CD4-positive, alpha-beta memory T cell (primary cell): ENCODE measurements at regions not wholly inside any gene's neighbourhood (a gene's known extent, or its start where the extent isn't known, plus 50 kb on each side); places are given as distances from the start of the nearest gene placed in this dataset.

Source experiments
- CTCF ChIA-PET: fragments of 350-600 bp; sonication (Branson Sonifier 250); formaldehyde crosslinking; loops from one replicate; lab custom pipeline; 2021; ENCODE audit warnings: inconsistent platforms; ENCODE audit not compliant: partially characterized antibody; lab: Charles Lee
- POLR2A ChIA-PET: fragments of 350-600 bp; sonication (Branson Sonifier 250); formaldehyde crosslinking; loops from one replicate; lab custom pipeline; 2021; ENCODE audit not compliant: partially characterized antibody; lab: Charles Lee
- DNase-seq, 5 donors: peaks; one replicate each; pipeline versions ENCODE4 v3.0.0 to v3.0.0-alpha.2; 2020 to 2022; ENCODE audit warnings: mixed read lengths in 1 of 5
- H3K27ac ChIP-seq: one replicate; pipeline ENCODE4 v1.7.0; 2013; ENCODE audit warnings: low read depth, low read length
- H3K27me3 ChIP-seq: 2 replicates; pipeline ENCODE4 v1.7.0; 2013; ENCODE audit warnings: mild to moderate bottlenecking, low read length, moderate library complexity; ENCODE audit not compliant: insufficient read depth
- H3K36me3 ChIP-seq: 2 replicates; pipeline ENCODE4 v1.7.0; 2013; ENCODE audit warnings: mild to moderate bottlenecking, low read length, moderate library complexity; ENCODE audit not compliant: insufficient read depth
- H3K4me1 ChIP-seq: 2 replicates; pipeline ENCODE4 v1.7.0; 2013; ENCODE audit warnings: mild to moderate bottlenecking, low read length, moderate library complexity; ENCODE audit not compliant: insufficient read depth
- H3K4me3 ChIP-seq, 2 donors: one replicate each; pipeline ENCODE4 v1.7.0; 2013; ENCODE audit warnings: low read length in 2 of 2, mild to moderate bottlenecking in 1 of 2
- H3K9me3 ChIP-seq, 2 donors: one replicate each; pipeline ENCODE4 v1.7.0; 2013; ENCODE audit warnings: low read length in 2 of 2, control low read depth in 1 of 2; ENCODE audit not compliant: control insufficient read depth in 1 of 2
- H3K27ac Mint-ChIP-seq, 7 donors: one replicate each; pipeline ENCODE4 v1.8.0; 2020 to 2021; ENCODE audit warnings: mixed read lengths in 7 of 7, mild to moderate bottlenecking in 6 of 7, inconsistent platforms in 3 of 7, moderate library complexity in 3 of 7
- H3K27me3 Mint-ChIP-seq, 2 donors: one replicate each; pipeline ENCODE4 v1.8.0; 2020 to 2021; ENCODE audit warnings: mixed read lengths in 2 of 2
- H3K36me3 Mint-ChIP-seq, 2 donors: one replicate each; pipeline ENCODE4 v1.8.0; 2020 to 2021; ENCODE audit warnings: mixed read lengths in 2 of 2, inconsistent platforms in 1 of 2, mild to moderate bottlenecking in 1 of 2
- H3K4me1 Mint-ChIP-seq, 4 donors: one replicate each; pipeline ENCODE4 v1.8.0; 2020 to 2021; ENCODE audit warnings: mixed read lengths in 4 of 4, mild to moderate bottlenecking in 1 of 4
- H3K4me3 Mint-ChIP-seq, 8 donors: one replicate each; pipeline ENCODE4 v1.8.0; 2020 to 2021; ENCODE audit warnings: mixed read lengths in 8 of 8, mild to moderate bottlenecking in 7 of 8, moderate library complexity in 6 of 8, inconsistent platforms in 3 of 8
- H3K9me3 Mint-ChIP-seq, 8 donors: one replicate each; pipeline ENCODE4 v1.8.0; 2020 to 2021; ENCODE audit warnings: mixed read lengths in 8 of 8, mild to moderate bottlenecking in 5 of 8, inconsistent platforms in 3 of 8, moderate library complexity in 1 of 8
- intact Hi-C: fragments of 100-400 bp; cut with micrococcal nuclease; formaldehyde crosslinking; loops from one replicate; pipeline ENCODE4 v1.15.1; 2023

- CTCF ChIA-PET, result no interaction called here
- H3K27me3 Mint-ChIP-seq, result peaks cover 23 to 49% of the 10 kb centered on the region in 2 donors
Measured at GRCh38 chr13:27005976-27006518, 165.6 kb downstream of the USP12 start.

GRCh38 chr13:27005556-27005955 is 166.1 kb downstream of the USP12 start:
- no peak overlapping the region for H3K4me3 Mint-ChIP-seq
- Histone ChIP-seq H3K9me3 (no peaks in the 10 kb centered on the region), H3K27me3 (no peaks in the 10 kb centered on the region), H3K36me3 (no peaks in the 10 kb centered on the region), H3K4me3 (no peak overlapping the region), H3K27ac (no peak overlapping the region), H3K4me1 (no peaks in the 10 kb centered on the region)
- no peaks in the 10 kb centered on the region for H3K9me3 Mint-ChIP-seq
- intact Hi-C loops, result no loop called here
- no peak overlapping the region for H3K27ac Mint-ChIP-seq
- H3K36me3 Mint-ChIP-seq, result no peaks in the 10 kb centered on the region
- no peak for DNase-seq
- peaks cover 23 to 53% of the 10 kb centered on the region in 2 donors for H3K27me3 Mint-ChIP-seq
- H3K4me1 Mint-ChIP-seq, result peaks cover 0 to 7% (median 1%) of the 10 kb centered on the region in 4 donors
- ChIA-PET POLR2A (no interaction called here), CTCF (no interaction called here)

More at GRCh38 chr13:27005976-27006518, 165.6 kb downstream of the USP12 start:
- no peak overlapping the region for H3K27ac Mint-ChIP-seq
- Histone ChIP-seq H3K4me3 (no peak overlapping the region), H3K27me3 (no peaks in the 10 kb centered on the region), H3K36me3 (no peaks in the 10 kb centered on the region), H3K4me1 (no peaks in the 10 kb centered on the region), H3K27ac (no peak overlapping the region), H3K9me3 (no peaks in the 10 kb centered on the region)
- H3K36me3 Mint-ChIP-seq, result no peaks in the 10 kb centered on the region
- intact Hi-C loops, result no loop called here
- H3K4me1 Mint-ChIP-seq, result peaks cover 0 to 7% (median 1%) of the 10 kb centered on the region in 4 donors
- DNase-seq, result no peak
- POLR2A ChIA-PET, result no interaction called here
- H3K9me3 Mint-ChIP-seq, result no peaks in the 10 kb centered on the region
- H3K4me3 Mint-ChIP-seq, result no peak overlapping the region

GRCh38 chr13:27004866-27005265 is 166.7 kb downstream of the USP12 start:
- ChIA-PET POLR2A (no interaction called here), CTCF (no interaction called here)
- no peak overlapping the region for H3K4me3 Mint-ChIP-seq
- no peak for DNase-seq
- H3K27me3 ChIP-seq, result no peaks in the 10 kb centered on the region
- H3K27ac ChIP-seq, result no peak overlapping the region
- H3K27me3 Mint-ChIP-seq, result peaks cover 23 to 52% of the 10 kb centered on the region in 2 donors
- H3K9me3 Mint-ChIP-seq, result no peaks in the 10 kb centered on the region
- H3K4me1 ChIP-seq, result no peaks in the 10 kb centered on the region
- H3K4me1 Mint-ChIP-seq, result peaks cover 0 to 7% (median 1%) of the 10 kb centered on the region in 4 donors
- H3K9me3 ChIP-seq, result no peaks in the 10 kb centered on the region
- no peaks in the 10 kb centered on the region for H3K36me3 Mint-ChIP-seq
- no peaks in the 10 kb centered on the region for H3K36me3 ChIP-seq
- intact Hi-C loops, result no loop called here
- H3K4me3 ChIP-seq, result no peak overlapping the region
- H3K27ac Mint-ChIP-seq, result no peak overlapping the region

GRCh38 chr13:27004326-27004725 is 167.3 kb downstream of the USP12 start:
- Mint-ChIP-seq H3K36me3 (no peaks in the 10 kb centered on the region), H3K4me1 (peaks cover 0 to 7% (median 1%) of the 10 kb centered on the region in 4 donors), H3K27ac (no peak overlapping the region), H3K27me3 (peaks cover 23 to 51% of the 10 kb centered on the region in 2 donors), H3K4me3 (no peak overlapping the region), H3K9me3 (no peaks in the 10 kb centered on the region)
- intact Hi-C loops, result no loop called here
- ChIA-PET CTCF (no interaction called here), POLR2A (no interaction called here)
- Histone ChIP-seq H3K27ac (no peak overlapping the region), H3K9me3 (no peaks in the 10 kb centered on the region), H3K36me3 (no peaks in the 10 kb centered on the region), H3K4me1 (no peaks in the 10 kb centered on the region), H3K27me3 (no peaks in the 10 kb centered on the region), H3K4me3 (no peak overlapping the region)
- DNase-seq, result no peak

- Histone ChIP-seq H3K27ac (no peak overlapping the region), H3K4me3 (no peak overlapping the region), H3K27me3 (no peaks in the 10 kb centered on the region), H3K36me3 (no peaks in the 10 kb centered on the region), H3K4me1 (no peaks in the 10 kb centered on the region), H3K9me3 (no peaks in the 10 kb centered on the region)
- no peak overlapping the region for H3K4me3 Mint-ChIP-seq
- peaks cover 19 to 47% of the 10 kb centered on the region in 2 donors for H3K27me3 Mint-ChIP-seq
- peaks cover 0 to 1% (median 0%) of the 10 kb centered on the region in 8 donors for H3K9me3 Mint-ChIP-seq
- DNase-seq, result no peak
- H3K4me1 Mint-ChIP-seq, result peaks cover 0 to 7% (median 1%) of the 10 kb centered on the region in 4 donors
- POLR2A ChIA-PET, result no interaction called here
- no peak overlapping the region for H3K27ac Mint-ChIP-seq
- H3K36me3 Mint-ChIP-seq, result no peaks in the 10 kb centered on the region
- intact Hi-C loops, result no loop called here
- CTCF ChIA-PET, result interaction anchor here (0.5 to 4.1 kb wide), 2 partner anchors 16 to 339 kb away, joined by 3 to 17 read pairs; no protein-coding TSS in a partner anchor
Measured at GRCh38 chr13:27001705-27002104, 169.9 kb downstream of the USP12 start.

- Mint-ChIP-seq H3K4me3 (no peak overlapping the region), H3K27ac (no peak overlapping the region), H3K36me3 (no peaks in the 10 kb centered on the region), H3K4me1 (peaks cover 0 to 7% (median under 1%) of the 10 kb centered on the region in 4 donors), H3K9me3 (peaks cover 0 to 1% (median 0%) of the 10 kb centered on the region in 8 donors), H3K27me3 (peaks cover 21 to 53% of the 10 kb centered on the region in 2 donors)
- ChIA-PET POLR2A (no interaction called here), CTCF (interaction anchor here (4.1 kb wide), 1 partner anchor 15 kb away, joined by 17 read pairs; no protein-coding TSS in a partner anchor)
- no peak for DNase-seq
- H3K27ac ChIP-seq, result no peak overlapping the region
- H3K4me3 ChIP-seq, result no peak overlapping the region
- intact Hi-C loops, result no loop called here
- H3K27me3 ChIP-seq, result no peaks in the 10 kb centered on the region
- no peaks in the 10 kb centered on the region for H3K4me1 ChIP-seq
- H3K36me3 ChIP-seq, result no peaks in the 10 kb centered on the region
- no peaks in the 10 kb centered on the region for H3K9me3 ChIP-seq
Measured at GRCh38 chr13:27000686-27001085, 170.9 kb downstream of the USP12 start.

- ChIA-PET POLR2A (no interaction called here), CTCF (no interaction called here)
- DNase-seq, result no peak
- no peaks in the 10 kb centered on the region for H3K4me1 Mint-ChIP-seq
- Histone ChIP-seq H3K9me3 (no peaks in the 10 kb centered on the region), H3K4me3 (no peak overlapping the region), H3K4me1 (no peaks in the 10 kb centered on the region), H3K36me3 (no peaks in the 10 kb centered on the region), H3K27ac (no peak overlapping the region), H3K27me3 (no peaks in the 10 kb centered on the region)
- peaks cover 0 to 1% (median 0%) of the 10 kb centered on the region in 8 donors for H3K9me3 Mint-ChIP-seq
- intact Hi-C loops, result no loop called here
- no peak overlapping the region for H3K27ac Mint-ChIP-seq
- H3K27me3 Mint-ChIP-seq, result peaks cover 12 to 47% of the 10 kb centered on the region in 2 donors
- no peak overlapping the region for H3K4me3 Mint-ChIP-seq
- H3K36me3 Mint-ChIP-seq, result no peaks in the 10 kb centered on the region
Measured at GRCh38 chr13:26999499-26999898, 172.1 kb downstream of the USP12 start.
